Endodermal cell (in vitro differentiated cells): ENCODE measurements at regions not wholly inside any gene's neighbourhood (a gene's known extent, or its start where the extent isn't known, plus 50 kb on each side); places are given as distances from the start of the nearest gene placed in this dataset.

Experiments used
- DNase-seq: peaks from one replicate; pipeline ENCODE4 v3.0.0-alpha.2; 2017
- H3K27ac ChIP-seq: 2 replicates; pipeline ENCODE4 v1.5.1; 2013; ENCODE audit warnings: mild to moderate bottlenecking, low read depth, low read length, moderate library complexity
- H3K27me3 ChIP-seq: 2 replicates; pipeline ENCODE4 v1.6.1; 2013; ENCODE audit warnings: mild to moderate bottlenecking, low read length, moderate library complexity; ENCODE audit not compliant: insufficient read depth, control insufficient read depth, poor library complexity, severe bottlenecking
- H3K36me3 ChIP-seq: 2 replicates; pipeline ENCODE4 v1.7.0; 2013; ENCODE audit warnings: mild to moderate bottlenecking, low read length, moderate library complexity; ENCODE audit not compliant: control insufficient read depth, insufficient read depth
- H3K4me1 ChIP-seq: one replicate; pipeline ENCODE4 v1.7.0; 2013; ENCODE audit warnings: low read length; ENCODE audit not compliant: control insufficient read depth, insufficient read depth
- H3K4me3 ChIP-seq: 2 replicates; pipeline ENCODE4 v1.5.1; 2013; ENCODE audit warnings: mild to moderate bottlenecking, low read length, moderate library complexity
- H3K9ac ChIP-seq: 2 replicates; pipeline ENCODE4 v1.6.1; 2013; ENCODE audit warnings: mild to moderate bottlenecking, low read length, moderate library complexity; ENCODE audit not compliant: poor library complexity, severe bottlenecking; ENCODE audit errors: extremely low read depth
- H3K9me3 ChIP-seq: 2 replicates; pipeline ENCODE4 v1.6.1; 2013; ENCODE audit warnings: mild to moderate bottlenecking, low read length, moderate library complexity; ENCODE audit not compliant: control insufficient read depth
- H3K27ac Mint-ChIP-seq: 2 replicates; pipeline ENCODE4 v1.8.0; 2020; ENCODE audit warnings: mixed read lengths
- H3K27me3 Mint-ChIP-seq: 2 replicates; pipeline ENCODE4 v1.8.0; 2021; ENCODE audit warnings: mild to moderate bottlenecking, mixed read lengths; ENCODE audit not compliant: insufficient read depth
- H3K36me3 Mint-ChIP-seq: 2 replicates; pipeline ENCODE4 v1.8.0; 2020; ENCODE audit warnings: low read depth, mixed read lengths
- H3K4me1 Mint-ChIP-seq: 2 replicates; pipeline ENCODE4 v1.8.0; 2020; ENCODE audit warnings: mixed read lengths
- H3K4me3 Mint-ChIP-seq: 2 replicates; pipeline ENCODE4 v1.8.0; 2020; ENCODE audit warnings: mild to moderate bottlenecking, moderate library complexity, mixed read lengths
- H3K9me3 Mint-ChIP-seq: 2 replicates; pipeline ENCODE4 v1.8.0; 2020; ENCODE audit warnings: mild to moderate bottlenecking, mixed read lengths
- CTCF ChIP-seq: fragments of 200-600 bp; sonication (generic); conservative IDR thresholded peaks from 2 replicates; pipeline ENCODE4 v1.5.0; 2021; ENCODE audit warnings: antibody characterized with exemption, mild to moderate bottlenecking
- WGBS, 2 experiments: methylation state at CpG; one replicate each; pipeline versions ENCODE4 v1.1.5 to v1.1.7; 2013; ENCODE audit warnings: missing lambda C conversion rate in 2 of 2, mixed read lengths in 1 of 2; ENCODE audit not compliant: insufficient coverage in 1 of 2, insufficient read length in 1 of 2; 5-methylcytosine and 5-hydroxymethylcytosine counted together

- Histone ChIP-seq H3K4me3 (no peak overlapping the region), H3K9me3 (no peaks in the 10 kb centered on the region), H3K4me1 (peaks cover 8% of the 10 kb centered on the region), H3K27me3 (no peaks in the 10 kb centered on the region), H3K27ac (no peak overlapping the region), H3K9ac (no peak overlapping the region), H3K36me3 (no peaks in the 10 kb centered on the region)
- DNase-seq: no peak
- Mint-ChIP-seq H3K27ac (peak overlapping the region; percentile 44), H3K9me3 (no peaks in the 10 kb centered on the region), H3K27me3 (no peaks in the 10 kb centered on the region), H3K4me1 (peaks cover 23% of the 10 kb centered on the region), H3K4me3 (no peak overlapping the region), H3K36me3 (no peaks in the 10 kb centered on the region)
- no peak for TF ChIP-seq CTCF
- 75 to 89% methylated on average over 1 to 2 of the region's 2 CpGs for WGBS, 2 experiments
Measured at GRCh38 chr13:33537676-33538075, 252.1 kb upstream of the STARD13 start.

DNA sequence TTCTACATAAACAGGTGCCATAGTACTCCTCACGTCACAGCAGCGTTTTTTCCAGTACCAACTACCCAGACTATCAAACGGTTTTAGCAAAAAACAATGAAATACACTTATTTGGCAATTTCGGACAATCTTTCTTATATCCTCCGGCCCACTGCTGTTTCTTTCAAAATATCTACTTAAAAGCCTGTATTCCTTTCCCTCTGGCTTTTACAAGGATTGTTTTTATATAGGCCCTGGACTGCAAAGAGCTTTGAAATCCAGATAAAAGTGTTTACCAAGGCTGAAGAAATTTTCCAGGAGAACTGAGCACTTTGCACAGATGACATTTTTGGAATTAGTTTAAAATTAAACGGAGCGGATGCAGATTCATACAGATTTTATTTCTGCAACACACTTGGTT is 255.9 kb upstream of the STARD13 start:
- Histone ChIP-seq H3K36me3 (no peaks in the 10 kb centered on the region), H3K27me3 (no peaks in the 10 kb centered on the region), H3K4me3 (peak overlapping the region; percentile 95), H3K27ac (peak overlapping the region; percentile 99), H3K9ac (peak overlapping the region; percentile 96), H3K4me1 (peaks cover 11% of the 10 kb centered on the region), H3K9me3 (no peaks in the 10 kb centered on the region)
- Mint-ChIP-seq H3K9me3 (no peaks in the 10 kb centered on the region), H3K36me3 (no peaks in the 10 kb centered on the region), H3K27ac (peak overlapping the region; percentile 100), H3K27me3 (no peaks in the 10 kb centered on the region), H3K4me1 (peaks cover 28% of the 10 kb centered on the region), H3K4me3 (peak overlapping the region; percentile 83)
- WGBS, 2 experiments: 83 to 95% methylated on average over 7 of the region's 7 CpGs
- no peak for TF ChIP-seq CTCF
- DNase-seq: no peak

- Mint-ChIP-seq H3K36me3 (no peaks in the 10 kb centered on the region), H3K4me3 (peak overlapping the region; percentile 83), H3K27me3 (no peaks in the 10 kb centered on the region), H3K9me3 (no peaks in the 10 kb centered on the region), H3K4me1 (peaks cover 28% of the 10 kb centered on the region), H3K27ac (peak overlapping the region; percentile 100)
- Histone ChIP-seq H3K4me3 (peak overlapping the region; percentile 95), H3K36me3 (no peaks in the 10 kb centered on the region), H3K9ac (peak overlapping the region; percentile 96), H3K9me3 (no peaks in the 10 kb centered on the region), H3K4me1 (peaks cover 11% of the 10 kb centered on the region), H3K27ac (peak overlapping the region; percentile 99), H3K27me3 (no peaks in the 10 kb centered on the region)
- WGBS, 2 experiments: 15% methylated on average over 8 of the region's 8 CpGs; no CpG with 5 or more reads in 1 of the 2 experiments
- DNase-seq: no peak
- no peak for TF ChIP-seq CTCF
Measured at GRCh38 chr13:33541962-33542308, 256.4 kb upstream of the STARD13 start.
